Right ventricle myocardium superior (tissue), 1 donor: ENCODE measurements at regions not wholly inside any gene's neighbourhood (a gene's known extent, or its start where the extent isn't known, plus 50 kb on each side); places are given as distances from the start of the nearest gene placed in this dataset.
"Not testable (repeated sequence)": the region's sequence is repeated elsewhere in the genome, so short reads cannot be mapped to it uniquely, and the experiment has no call there.

Experiments used
- ATAC-seq: fragments of 200-7000 bp; cut with Tn5 transposase; one replicate; pipeline ENCODE4 v1.9.1; 2020; ENCODE audit warnings: mild to moderate bottlenecking; ENCODE audit not compliant: poor library complexity
- DNase-seq: peaks from one replicate; pipeline ENCODE4 v3.0.0-alpha.2; 2020
- intact Hi-C: fragments of 100-400 bp; cut with DNase I; formaldehyde crosslinking; loops from one replicate; pipeline ENCODE4 v1.11.2; 2022
- donor health status: DM: no; HTN: yes; CAD: no; lungs with severe emphysema.

DNA sequence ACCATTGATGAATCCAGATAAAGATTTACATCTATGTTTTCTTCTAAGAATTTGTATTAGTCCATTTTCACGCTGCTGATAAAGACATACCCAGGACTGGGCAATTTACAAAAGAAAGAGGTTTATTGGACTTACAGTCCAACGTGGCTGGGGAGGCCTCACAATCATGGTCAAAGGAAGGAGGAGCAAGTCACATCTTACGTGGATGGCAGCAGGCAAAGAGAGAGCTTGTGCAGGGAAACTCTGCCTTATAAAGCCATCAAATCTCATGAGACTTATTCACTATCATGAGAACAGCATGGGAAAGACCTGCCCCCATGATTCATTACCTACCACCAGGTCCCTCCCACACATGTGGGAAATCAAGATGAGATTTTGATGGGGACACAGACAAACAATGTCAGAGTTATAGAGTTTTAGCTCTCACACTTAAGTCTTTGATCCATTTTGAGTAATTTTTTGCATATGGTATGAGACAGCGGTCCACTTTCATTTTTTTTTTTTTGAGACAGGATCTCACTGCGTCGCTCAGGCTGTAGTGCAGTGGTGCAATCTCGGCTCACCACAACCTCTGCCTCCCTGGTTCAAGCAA is 53.5 kb upstream of the JADE2 start:
- ATAC-seq, intact Hi-C loops, DNase-seq: not testable (repeated sequence)

DNA sequence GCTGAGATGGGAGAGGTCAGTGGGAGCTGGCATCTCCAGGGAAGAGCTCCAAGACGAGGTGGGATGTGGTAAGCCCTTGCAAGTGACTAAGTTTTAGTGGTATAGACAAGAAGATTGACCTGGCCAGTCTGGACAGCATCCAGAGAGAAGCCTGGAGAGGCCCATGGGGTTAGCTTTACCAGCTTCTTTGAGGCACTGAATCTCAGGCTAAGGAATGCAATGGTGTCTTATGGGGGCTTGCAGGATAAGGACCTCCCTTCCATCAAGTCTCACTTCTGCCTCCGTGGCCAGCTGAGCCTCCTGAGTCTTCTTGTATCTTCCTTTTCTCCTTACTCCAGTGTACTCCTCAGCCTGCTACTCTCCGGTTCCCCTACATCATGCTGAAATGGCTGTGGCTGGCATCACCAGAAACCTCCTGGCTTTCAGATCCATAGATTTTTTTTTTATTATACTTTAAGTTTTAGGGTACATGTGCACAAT is 56.5 kb upstream of the JADE2 start:
- no peak for DNase-seq
- intact Hi-C loops, result loop anchor here (5.0 kb wide), 2 partner anchors 38 to 57 kb away; partner anchors contain the start of gene CDKN2AIPNL
- no peak for ATAC-seq

- DNase-seq, result no peak
- intact Hi-C loops, result loop anchor here (2.0 to 5.0 kb wide), 3 partner anchors 40 to 60 kb away; partner anchors contain the start of gene CDKN2AIPNL
- no peak for ATAC-seq
These were observed 55.5 kb upstream of the CDKN2AIPNL start for GRCh38 chr5:134467231-134467630.

- ATAC-seq (peak; percentile 91), DNase-seq (peak; percentile 99)
- intact Hi-C loops, result loop anchor here (2.0 to 5.0 kb wide), 3 partner anchors 41 to 60 kb away; partner anchors contain the start of gene CDKN2AIPNL
These were observed 54.8 kb upstream of the CDKN2AIPNL start for GRCh38 chr5:134466241-134467069.

DNA sequence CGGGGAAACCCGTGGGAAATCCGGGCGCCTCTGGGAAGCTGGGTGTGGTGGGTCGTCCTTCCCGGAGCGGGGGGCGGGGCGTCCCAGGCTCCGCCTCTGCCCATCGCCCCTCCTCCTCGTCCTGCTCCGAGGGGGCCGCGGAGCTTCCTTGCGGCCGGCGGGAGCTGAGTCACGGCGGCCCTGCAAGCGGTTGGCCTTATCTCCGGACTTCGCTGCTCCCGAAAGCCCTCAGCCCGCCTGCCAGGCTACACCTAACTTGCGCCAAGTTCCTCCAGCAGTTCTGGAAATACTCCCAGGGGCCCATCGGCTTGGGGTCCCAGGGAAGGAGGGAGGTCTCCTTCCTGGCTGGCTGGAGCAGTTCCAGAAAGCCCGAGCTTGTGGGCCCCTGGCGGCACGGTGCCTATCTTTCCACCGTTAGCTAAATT is 54.1 kb upstream of the CDKN2AIPNL start:
- ATAC-seq (peak; percentile 90), DNase-seq (peak; percentile 95)
- intact Hi-C loops, result loop anchor here (2.0 to 5.0 kb wide), 3 partner anchors 41 to 61 kb away; partner anchors contain the start of gene CDKN2AIPNL

- peak; percentile 53 for DNase-seq
- intact Hi-C loops, result loop anchor here (5.0 kb wide), 2 partner anchors 42 to 53 kb away; partner anchors contain the start of gene CDKN2AIPNL
- no peak for ATAC-seq
These were observed 53.5 kb upstream of the CDKN2AIPNL start for GRCh38 chr5:134464988-134465815.

DNA sequence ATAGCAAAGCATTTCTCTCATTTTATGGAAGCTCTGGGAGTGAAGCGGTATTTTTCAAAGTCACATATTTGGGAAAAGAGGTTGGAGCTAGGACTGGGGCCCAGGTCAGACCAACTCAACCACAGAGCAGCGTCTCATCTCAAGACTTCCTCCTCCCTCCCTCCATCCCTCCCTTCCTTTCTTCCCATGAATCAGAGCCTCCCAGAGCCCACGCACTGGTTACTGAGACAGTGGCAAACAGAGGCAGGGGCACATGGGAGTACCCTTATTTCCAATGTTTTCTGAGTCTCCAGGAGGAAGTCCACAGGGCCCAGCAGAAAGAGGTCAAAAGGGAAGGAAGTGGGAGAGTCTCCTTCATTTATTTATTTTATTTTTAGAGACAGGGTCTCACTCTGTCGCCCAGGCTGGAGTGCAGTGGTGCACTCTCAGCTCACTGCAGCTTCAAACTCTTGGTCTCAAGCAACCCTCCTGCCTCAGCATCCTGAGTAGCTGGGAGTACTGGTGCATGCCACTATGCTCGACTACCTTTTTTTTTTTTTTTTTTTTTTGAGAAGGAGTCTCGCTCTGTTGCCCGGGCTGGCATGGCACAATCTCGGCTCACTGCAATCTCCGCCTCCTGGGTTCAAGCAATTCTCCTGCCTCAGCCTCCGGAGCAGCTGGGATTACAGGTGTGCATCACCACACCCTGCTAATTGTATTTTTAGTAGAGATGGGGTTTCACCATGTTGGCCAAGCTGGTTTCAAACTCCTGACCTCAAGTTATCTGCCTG is 52.5 kb upstream of the CDKN2AIPNL start:
- intact Hi-C loops, result no loop called here
- no peak for ATAC-seq
- no peak for DNase-seq

DNA sequence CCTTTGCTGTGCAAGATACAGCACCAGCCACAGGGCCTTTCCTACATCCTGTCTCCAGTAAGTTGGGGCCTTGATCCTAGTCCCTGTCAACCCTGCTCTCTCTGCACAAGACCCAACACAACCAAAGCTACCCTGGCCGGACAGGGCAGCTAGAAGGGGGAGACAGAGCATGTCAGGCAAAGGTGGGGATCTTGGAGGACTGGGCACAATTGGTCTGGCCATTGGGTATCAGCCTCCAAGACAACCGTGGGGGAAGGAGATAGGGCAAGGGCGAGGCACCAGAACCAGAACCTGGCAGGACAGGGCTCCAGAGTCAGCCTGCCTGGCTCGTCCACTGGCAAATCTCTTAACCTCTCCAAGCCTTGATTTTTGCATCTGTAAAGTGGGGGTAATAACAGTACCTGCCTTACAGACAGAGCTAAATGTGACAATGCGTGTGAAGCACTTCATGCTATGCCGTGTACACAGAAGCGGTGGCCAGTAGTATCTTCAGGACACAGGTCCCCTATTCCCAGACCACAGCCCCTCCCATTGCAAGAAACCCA is 51.6 kb upstream of the CDKN2AIPNL start:
- no peak for ATAC-seq
- intact Hi-C loops, result no loop called here
- DNase-seq, result no peak

GRCh38 chr5:134462761-134463160 is 51.1 kb upstream of the CDKN2AIPNL start:
- DNase-seq (no peak), ATAC-seq (no peak)
- intact Hi-C loops, result no loop called here

- ATAC-seq (no peak), DNase-seq (no peak)
- intact Hi-C loops, result no loop called here
These were observed 50.4 kb upstream of the CDKN2AIPNL start for GRCh38 chr5:134462047-134462575.
